HG02938 (cell line): ENCODE measurements at regions not wholly inside any gene's neighbourhood (a gene's known extent, or its start where the extent isn't known, plus 50 kb on each side); places are given as distances from the start of the nearest gene placed in this dataset.
A peak's percentile ranks its signal among the peaks of the same experiment; 100 is the strongest.

Experiments used
- ATAC-seq: cut with Tn5 transposase; IDR thresholded peaks from one replicate; pipeline ENCODE4 v1.9.1; 2021; ENCODE audit warnings: mild to moderate bottlenecking, moderate library complexity; ENCODE audit not compliant: unreplicated experiment

GRCh38 chr6:115728171-115728570, 332.5 kb downstream of the FRK start:
- no peak for ATAC-seq

GRCh38 chr6:115721564-115721963, 339.1 kb downstream of the FRK start:
- no peak for ATAC-seq

- no peak for ATAC-seq
Measured at GRCh38 chr6:115720900-115721299, 339.8 kb downstream of the FRK start.

- peak; percentile 50 for ATAC-seq
Measured at GRCh38 chr6:115717472-115717871, 343.2 kb downstream of the FRK start.

GRCh38 chr6:115717062-115717461, 343.6 kb downstream of the FRK start:
- ATAC-seq: peak; percentile 99

- no peak for ATAC-seq
Measured at GRCh38 chr6:115712291-115712961, 348.3 kb downstream of the FRK start.

- no peak for ATAC-seq
Measured at GRCh38 chr6:115708850-115709249, 351.8 kb downstream of the FRK start.

- ATAC-seq: no peak
Measured at GRCh38 chr6:115706981-115707380, 353.7 kb downstream of the FRK start.

- no peak for ATAC-seq
Measured at GRCh38 chr6:115706324-115706723, 354.4 kb downstream of the FRK start.

GRCh38 chr6:115704028-115704427, 356.7 kb downstream of the FRK start:
- ATAC-seq: no peak

- no peak for ATAC-seq
Measured at GRCh38 chr6:115691433-115691832, 369.3 kb downstream of the FRK start.

- ATAC-seq: no peak
Measured at GRCh38 chr6:115690854-115691253, 369.8 kb downstream of the FRK start.

- ATAC-seq: no peak
Measured at GRCh38 chr6:115681978-115682775, 378.5 kb downstream of the FRK start.

GRCh38 chr6:115680621-115681020, 380.1 kb downstream of the FRK start:
- no peak for ATAC-seq

- ATAC-seq: no peak
Measured at GRCh38 chr6:115677198-115677597, 383.5 kb downstream of the FRK start.

- no peak for ATAC-seq
Measured at GRCh38 chr6:115675443-115675842, 385.2 kb downstream of the FRK start.

- no peak for ATAC-seq
Measured at GRCh38 chr6:115668781-115669180, 391.9 kb downstream of the FRK start.

- ATAC-seq: no peak
Measured at GRCh38 chr6:115668211-115668610, 392.5 kb downstream of the FRK start.

GRCh38 chr6:115667478-115668026, 393.1 kb downstream of the FRK start:
- ATAC-seq: no peak

- no peak for ATAC-seq
Measured at GRCh38 chr6:115666997-115667396, 393.7 kb downstream of the FRK start.

GRCh38 chr6:115665310-115665709, 395.4 kb downstream of the FRK start:
- ATAC-seq: no peak

GRCh38 chr6:115663681-115664080, 397.0 kb downstream of the FRK start:
- no peak for ATAC-seq
